HCT116 (cell line): ENCODE measurements at regions not wholly inside any gene's neighbourhood (a gene's known extent, or its start where the extent isn't known, plus 50 kb on each side); places are given as distances from the start of the nearest gene placed in this dataset.

Experiments used
- ATAC-seq: fragments of 200-7000 bp; cut with Tn5 transposase; 2 replicates; pipeline ENCODE4 v1.9.1; 2020; ENCODE audit warnings: mild to moderate bottlenecking, moderate library complexity
- BruUV-seq: library from RNA; stranded (reverse); fragments of 400-500 nt; replicated peaks from 2 replicates; lab custom pipeline; 2021; lab: Mats Ljungman, UMichigan
- CTCF ChIA-PET: fragments of 300-600 bp; sonication (Branson Sonifier 250); formaldehyde crosslinking; loops from one replicate; lab custom pipeline; 2021; ENCODE audit warnings: antibody characterized with exemption; lab: Charles Lee
- POLR2A ChIA-PET: fragments of 300-600, 350-600 bp; sonication (Branson Sonifier 250); formaldehyde crosslinking; loops from one replicate; lab custom pipeline; 2021; ENCODE audit warnings: antibody characterized with exemption; lab: Charles Lee
- RAD21 ChIA-PET, 2 experiments: fragments of 300-600 bp; sonication (Branson Sonifier 250); formaldehyde crosslinking; loops; one replicate each; lab custom pipeline; 2023; ENCODE audit warnings: low total read pairs in 2 of 2; ENCODE audit not compliant: uncharacterized antibody in 2 of 2, unreplicated experiment in 2 of 2, low non-redundant PET in 1 of 2; lab: Charles Lee
- DNase-seq: peaks from one replicate; pipeline ENCODE4 v3.0.0-alpha.2; 2010; ENCODE audit warnings: low read depth, low spot score
- H2AFZ ChIP-seq: fragments of 200-600 bp; shearing (Covaris generic), sonication (generic); 2 replicates; pipeline ENCODE4 v1.6.1; 2017; ENCODE audit warnings: low read depth, mixed run types, mixed read lengths, antibody characterized with exemption, low read length; ENCODE audit not compliant: poor library complexity, severe bottlenecking
- H3K27ac ChIP-seq: 2 replicates; pipeline ENCODE4 v1.5.1; 2012; ENCODE audit warnings: low read depth, low read length
- H3K27me3 ChIP-seq: fragments of 200-600 bp; sonication (generic); 2 replicates; pipeline ENCODE4 v1.6.1; 2016; ENCODE audit warnings: mixed run types, low read length, mixed read lengths; ENCODE audit not compliant: insufficient read depth
- H3K36me3 ChIP-seq, 2 experiments: fragments of 200-500 bp in 1 of 2; fragments of 200-600 bp in 1 of 2; sonication (Bioruptor generic) in 1 of 2; sonication (generic) in 1 of 2; 2 replicates each; pipeline versions ENCODE4 v1.5.1 to v1.6.1; 2014 to 2016; ENCODE audit warnings: low read length in 2 of 2, inconsistent platforms in 1 of 2, mixed read lengths in 1 of 2, mixed run types in 1 of 2; ENCODE audit not compliant: insufficient read depth in 2 of 2, control insufficient read depth in 1 of 2
- H3K4me1 ChIP-seq, 2 experiments: fragments of 200-600 bp in 1 of 2; sonication (generic) in 1 of 2; 2 replicates each; pipeline versions ENCODE4 v1.5.1 to v1.6.1; 2012 to 2017; ENCODE audit warnings: low read length in 2 of 2, inconsistent platforms in 1 of 2, mild to moderate bottlenecking in 1 of 2, mixed read lengths in 1 of 2, mixed run types in 1 of 2, moderate library complexity in 1 of 2; ENCODE audit not compliant: insufficient read depth in 2 of 2, control insufficient read depth in 1 of 2
- H3K4me2 ChIP-seq: fragments of 200-600 bp; sonication (generic); 2 replicates; pipeline ENCODE4 v1.6.1; 2017; ENCODE audit warnings: mixed run types, low read length, mixed read lengths
- H3K4me3 ChIP-seq, 2 experiments: fragments of 200-600 bp in 1 of 2; sonication (generic) in 1 of 2; replicated peaks in 1 of 2; 2 replicates each; pipeline ENCODE4 v1.5.1; 2011 to 2016; ENCODE audit warnings: low read length in 2 of 2, control low read depth in 1 of 2, low read depth in 1 of 2, mild to moderate bottlenecking in 1 of 2, mixed read lengths in 1 of 2, mixed run types in 1 of 2
- H3K79me2 ChIP-seq: fragments of 200-600 bp; sonication (generic); 2 replicates; pipeline ENCODE4 v1.6.1; 2017; ENCODE audit warnings: mild to moderate bottlenecking, mixed run types, low read length, moderate library complexity, mixed read lengths; ENCODE audit not compliant: insufficient read depth
- H3K9ac ChIP-seq: fragments of 200-600 bp; sonication (generic); 2 replicates; pipeline ENCODE4 v1.6.1; 2016; ENCODE audit warnings: low read length, mixed read lengths
- H3K9me2 ChIP-seq: fragments of 200-600 bp; sonication (generic), shearing (Covaris generic); 2 replicates; pipeline ENCODE4 v1.6.1; 2017; ENCODE audit warnings: mixed run types, mild to moderate bottlenecking, moderate library complexity; ENCODE audit not compliant: insufficient read depth
- H3K9me3 ChIP-seq, 2 experiments: fragments of 200-500 bp in 1 of 2; fragments of 200-600 bp in 1 of 2; sonication (Bioruptor generic) in 1 of 2; sonication (generic) in 1 of 2; 2 replicates each; pipeline ENCODE4 v1.6.1; 2014 to 2017; ENCODE audit warnings: low read length in 2 of 2, mixed read lengths in 2 of 2, inconsistent platforms in 1 of 2, low read depth in 1 of 2, mild to moderate bottlenecking in 1 of 2, mixed run types in 1 of 2, moderate library complexity in 1 of 2; ENCODE audit not compliant: control insufficient read depth in 1 of 2, insufficient read depth in 1 of 2
- H4K20me1 ChIP-seq: fragments of 200-600 bp; sonication (generic), shearing (Covaris generic); 2 replicates; pipeline ENCODE4 v1.6.1; 2017; ENCODE audit warnings: mixed run types, mild to moderate bottlenecking, moderate library complexity; ENCODE audit not compliant: insufficient read depth
- ATF3 ChIP-seq: IDR thresholded peaks from 2 replicates; pipeline ENCODE4 v1.6.1; 2012
- CBX3 ChIP-seq: IDR thresholded peaks from 2 replicates; pipeline ENCODE4 v1.6.1; 2012; ENCODE audit warnings: low read depth
- CEBPB ChIP-seq: IDR thresholded peaks from 2 replicates; pipeline ENCODE4 v1.6.1; 2012; ENCODE audit warnings: low read depth
- CTCF ChIP-seq, 3 experiments: fragments of 200-600 bp in 1 of 3; sonication (generic) in 1 of 3; IDR thresholded peaks in 2 of 3; conservative IDR thresholded peaks in 1 of 3; 2 replicates each; pipeline ENCODE4 v1.5.1; 2012 to 2017; ENCODE audit warnings: low read depth in 2 of 3, low read length in 2 of 3, antibody characterized with exemption in 1 of 3, borderline replicate concordance in 1 of 3, control low read depth in 1 of 3, mild to moderate bottlenecking in 1 of 3, mixed read lengths in 1 of 3, mixed run types in 1 of 3, moderate library complexity in 1 of 3; ENCODE audit not compliant: insufficient read depth in 1 of 3
- EGR1 ChIP-seq: IDR thresholded peaks from 2 replicates; pipeline ENCODE4 v1.6.1; 2012; ENCODE audit warnings: low read depth
- ELF1 ChIP-seq: IDR thresholded peaks from 2 replicates; pipeline ENCODE4 v1.6.1; 2012; ENCODE audit warnings: low read depth, borderline replicate concordance
- POLR2A ChIP-seq: IDR thresholded peaks from 2 replicates; pipeline ENCODE4 v1.7.0; 2011; ENCODE audit warnings: borderline replicate concordance; ENCODE audit not compliant: insufficient read depth, insufficient read length; ENCODE audit errors: extremely low read depth
- SIN3A ChIP-seq: IDR thresholded peaks from 2 replicates; pipeline ENCODE4 v1.6.1; 2012; ENCODE audit warnings: low read depth
- SRF ChIP-seq: IDR thresholded peaks from 2 replicates; pipeline ENCODE4 v1.6.1; 2012; ENCODE audit warnings: low read depth
- YY1 ChIP-seq: IDR thresholded peaks from 2 replicates; pipeline ENCODE4 v1.6.1; 2011; ENCODE audit warnings: low read length, low read depth, moderate library complexity, mild to moderate bottlenecking; ENCODE audit not compliant: insufficient replicate concordance; ENCODE audit errors: extremely low read depth
- ZBTB33 ChIP-seq: IDR thresholded peaks from 2 replicates; pipeline ENCODE4 v1.6.1; 2011; ENCODE audit warnings: mild to moderate bottlenecking, low read length, moderate library complexity; ENCODE audit not compliant: insufficient replicate concordance; ENCODE audit errors: extremely low read depth
- ZFX ChIP-seq: fragments of 450-650 bp; IDR thresholded peaks from 2 replicates; pipeline ENCODE4 v1.6.1; 2017
- ZNF274 ChIP-seq: fragments of 200-500 bp; sonication (Bioruptor generic); IDR thresholded peaks from 2 replicates; pipeline ENCODE4 v1.6.1; 2014; ENCODE audit warnings: mild to moderate bottlenecking, low read depth, low read length, inconsistent platforms
- intact Hi-C: fragments of 100-400 bp; cut with micrococcal nuclease; formaldehyde crosslinking; loops from 2 replicates; pipeline ENCODE4 v1.10.0; 2022

GRCh38 chr13:80889829-80890228 is 548.9 kb upstream of the SPRY2 start:
- Histone ChIP-seq H3K27ac (no peak overlapping the region), H3K79me2 (no peaks in the 10 kb centered on the region), H3K4me3 (no peak overlapping the region), H3K9me3 (no peaks in the 10 kb centered on the region), H3K4me1 (no peaks in the 10 kb centered on the region), H3K9ac (no peak overlapping the region), H3K9me2 (no peaks in the 10 kb centered on the region), H3K36me3 (no peaks in the 10 kb centered on the region), H4K20me1 (no peaks in the 10 kb centered on the region), H3K27me3 (no peaks in the 10 kb centered on the region), H3K4me2 (no peak overlapping the region), H2AFZ (no peak overlapping the region)
- TF ChIP-seq ZNF274 (no peak), CTCF (IDR thresholded peaks at IDR 0.05 in 2 of 3, conservative IDR thresholded peaks at IDR 0.05 in 1 of 3; ENCODE audit: borderline replicate concordance in 1 of 3, insufficient read depth in 1 of 3, low read depth in 2 of 3, low read length in 2 of 3) (no peak), ATF3 (no peak), POLR2A (no peak), EGR1 (no peak), ZBTB33 (no peak), CEBPB (no peak), YY1 (no peak), CBX3 (no peak), ZFX (no peak), SIN3A (no peak), SRF (no peak), ELF1 (no peak)
- no peak for ATAC-seq
- POLR2A ChIA-PET, result no interaction called here
- DNase-seq, result no peak
- no TSS peak for BruUV-seq
- CTCF ChIA-PET, result no interaction called here
- RAD21 ChIA-PET, result no interaction called here
- intact Hi-C loops, result no loop called here
